HPDE6-E6E7 (cell line): ENCODE measurements at regions not wholly inside any gene's neighbourhood (a gene's known extent, or its start where the extent isn't known, plus 50 kb on each side); places are given as distances from the start of the nearest gene placed in this dataset.

Experiments
- DNase-seq: peaks from one replicate; pipeline ENCODE4 v3.0.0; 2011; ENCODE audit warnings: missing footprints; ENCODE audit errors: extremely low spot score

GRCh38 chr9:7304627-7304995 lies 495.0 kb downstream of the DMAC1 start:
- DNase-seq = no peak

GRCh38 chr9:7303907-7304626 lies 495.5 kb downstream of the DMAC1 start:
- DNase-seq = no peak

- no peak for DNase-seq
These were observed 499.1 kb downstream of the DMAC1 start for GRCh38 chr9:7300484-7300883.

- no peak for DNase-seq
These were observed 501.5 kb downstream of the DMAC1 start for GRCh38 chr9:7298123-7298522.

GRCh38 chr9:7297521-7297920 lies 502.1 kb downstream of the DMAC1 start:
- no peak for DNase-seq

GRCh38 chr9:7293091-7293490 lies 506.5 kb downstream of the DMAC1 start:
- DNase-seq = no peak

GRCh38 chr9:7289773-7290172 lies 509.8 kb downstream of the DMAC1 start:
- DNase-seq = no peak

GRCh38 chr9:7287986-7288385 lies 511.6 kb downstream of the DMAC1 start:
- DNase-seq = no peak

GRCh38 chr9:7287065-7287464 lies 512.5 kb downstream of the DMAC1 start:
- no peak for DNase-seq

- no peak for DNase-seq
These were observed 513.5 kb downstream of the DMAC1 start for GRCh38 chr9:7286101-7286500.

GRCh38 chr9:7285199-7285598 lies 514.4 kb downstream of the DMAC1 start:
- DNase-seq = no peak

GRCh38 chr9:7284517-7284916 lies 515.1 kb downstream of the DMAC1 start:
- DNase-seq = no peak

- DNase-seq = no peak
These were observed 515.5 kb downstream of the DMAC1 start for GRCh38 chr9:7284117-7284516.

- no peak for DNase-seq
These were observed 515.8 kb downstream of the KDM4C start for GRCh38 chr9:7273575-7273974.

- no peak for DNase-seq
These were observed 509.3 kb downstream of the KDM4C start for GRCh38 chr9:7266911-7267595.

- DNase-seq = no peak
These were observed 507.4 kb downstream of the KDM4C start for GRCh38 chr9:7265181-7265580.

GRCh38 chr9:7259544-7260241 lies 501.9 kb downstream of the KDM4C start:
- DNase-seq = no peak

GRCh38 chr9:7258688-7259396 lies 501.1 kb downstream of the KDM4C start:
- DNase-seq = no peak

GRCh38 chr9:7246917-7247522 lies 489.2 kb downstream of the KDM4C start:
- DNase-seq = no peak

- DNase-seq = no peak
These were observed 488.3 kb downstream of the KDM4C start for GRCh38 chr9:7245976-7246580.

GRCh38 chr9:7243838-7244237 lies 486.1 kb downstream of the KDM4C start:
- DNase-seq = no peak
